ACHN (cell line): ENCODE measurements at regions not wholly inside any gene's neighbourhood (a gene's known extent, or its start where the extent isn't known, plus 50 kb on each side); places are given as distances from the start of the nearest gene placed in this dataset.

Experiments
- DNase-seq: peaks from one replicate; pipeline ENCODE4 v3.0.0-alpha.2; 2015
- in situ Hi-C: cut with HindIII; loops from 2 replicates; pipeline ENCODE4 v1.10.0; 2017; ENCODE audit warnings: low sequenced_read_pairs, low pct_ligation_motif_present, low pct_unique_long_range_greater_than_20kb

GRCh38 chr1:60141743-60142142 is 68.2 kb upstream of the C1orf87 start:
- no peak for DNase-seq

GRCh38 chr1:60141276-60141675 is 67.7 kb upstream of the C1orf87 start:
- in situ Hi-C loops = no loop called here
- DNase-seq = no peak

More at GRCh38 chr1:60141743-60142142, 68.2 kb upstream of the C1orf87 start:
- in situ Hi-C loops = no loop called here

GRCh38 chr1:60137406-60137805 is 63.8 kb upstream of the C1orf87 start:
- no peak for DNase-seq
- in situ Hi-C loops = no loop called here

GRCh38 chr1:60136395-60136794 is 62.8 kb upstream of the C1orf87 start:
- no peak for DNase-seq
- in situ Hi-C loops = no loop called here

DNA sequence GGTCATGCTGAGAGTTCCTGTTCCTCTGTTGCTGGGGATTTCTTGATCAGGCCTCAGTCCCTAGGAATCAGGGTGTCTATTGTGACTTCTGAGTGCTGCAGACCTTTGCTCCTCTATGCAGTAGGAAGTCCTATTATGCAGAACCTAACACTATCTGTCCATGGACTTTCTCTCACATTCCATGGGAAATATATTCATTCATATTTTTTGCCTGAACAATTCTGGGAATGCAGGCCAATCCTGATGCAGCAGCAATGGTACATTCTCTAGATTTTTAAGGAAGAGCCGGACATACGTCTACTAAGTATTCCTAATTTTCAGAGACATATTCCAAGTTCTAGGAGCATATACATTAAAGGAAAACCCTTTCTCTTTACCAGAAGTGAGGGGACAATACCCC is 61.1 kb upstream of the C1orf87 start:
- in situ Hi-C loops = no loop called here
- DNase-seq = no peak

DNA sequence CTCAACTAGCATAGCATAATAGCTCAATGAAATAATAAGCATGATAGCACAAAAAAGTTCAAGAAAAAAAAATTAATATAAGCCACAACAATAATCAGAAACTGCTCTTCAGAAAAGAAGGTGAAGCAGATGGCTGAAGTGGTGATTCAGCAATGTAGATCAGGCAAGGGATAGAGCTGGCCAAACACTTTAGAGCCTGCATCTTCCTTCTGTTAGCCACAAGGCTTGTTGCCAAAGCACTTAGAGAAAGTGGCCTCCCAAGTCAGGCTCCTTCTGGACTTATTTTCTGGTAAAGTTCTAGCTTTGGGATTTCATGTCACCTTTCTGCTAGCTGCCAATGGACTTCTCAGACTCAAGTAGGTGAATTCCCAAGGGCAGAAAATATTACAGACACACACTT is 60.3 kb upstream of the C1orf87 start:
- in situ Hi-C loops = no loop called here
- no peak for DNase-seq

GRCh38 chr1:60133000-60133673 is 59.6 kb upstream of the C1orf87 start:
- peak; percentile 7 for DNase-seq
- in situ Hi-C loops = no loop called here

GRCh38 chr1:60132108-60132507 is 58.5 kb upstream of the C1orf87 start:
- DNase-seq = no peak
- in situ Hi-C loops = no loop called here

- no peak for DNase-seq
- in situ Hi-C loops = no loop called here
Observed at GRCh38 chr1:60130703-60131102, 57.1 kb upstream of the C1orf87 start.

- no peak for DNase-seq
Observed at GRCh38 chr1:60129911-60130310, 56.3 kb upstream of the C1orf87 start.

DNA sequence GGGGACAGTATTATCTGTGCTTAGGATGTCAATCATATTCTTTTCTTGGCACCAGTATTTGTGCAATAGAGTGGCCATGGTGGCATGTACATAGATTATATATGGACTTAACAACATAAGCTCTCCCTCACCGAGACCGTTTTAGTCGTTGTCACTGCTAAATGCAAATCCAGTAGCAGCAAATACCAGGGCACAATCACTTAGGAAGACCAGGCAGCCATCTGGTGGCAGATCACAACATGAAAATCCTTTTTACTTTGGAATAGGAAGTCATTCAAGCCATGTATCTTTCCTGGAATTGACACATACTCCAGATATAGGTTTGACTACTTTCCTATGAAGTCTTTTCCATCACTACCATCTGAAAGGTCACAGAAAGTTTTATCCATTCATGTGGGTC is 53.2 kb upstream of the C1orf87 start:
- DNase-seq = no peak
- in situ Hi-C loops = no loop called here

More at GRCh38 chr1:60129911-60130310, 56.3 kb upstream of the C1orf87 start:
- in situ Hi-C loops = no loop called here
